Vagina (tissue), 2 donors: ENCODE measurements at regions not wholly inside any gene's neighbourhood (a gene's known extent, or its start where the extent isn't known, plus 50 kb on each side); places are given as distances from the start of the nearest gene placed in this dataset.
"Not testable (repeated sequence)": the region's sequence is repeated elsewhere in the genome, so short reads cannot be mapped to it uniquely, and the experiment has no call there.

Experiments used
- CTCF ChIP-seq, 3 experiments: fragments of 450-650 bp in 2 of 3; fragments of 200-600 bp in 1 of 3; sonication (generic) in 1 of 3; IDR thresholded peaks; one replicate each; pipeline ENCODE4 v1.5.1; 2017 to 2019; ENCODE audit warnings: antibody characterized with exemption in 3 of 3, mild to moderate bottlenecking in 2 of 3, moderate library complexity in 2 of 3
- POLR2A ChIP-seq, 2 donors: fragments of 450-650 bp; IDR thresholded peaks; one replicate each; pipeline ENCODE4 v1.6.1; 2017; ENCODE audit warnings: antibody characterized with exemption in 2 of 2, mild to moderate bottlenecking in 2 of 2, moderate library complexity in 2 of 2
- POLR2AphosphoS5 ChIP-seq, 2 donors: sonication (generic); formaldehyde crosslinking; IDR thresholded peaks; one replicate each; pipeline ENCODE4 v1.9.0; 2017; ENCODE audit warnings: antibody characterized with exemption in 2 of 2, mild to moderate bottlenecking in 2 of 2, low read depth in 1 of 2; ENCODE audit not compliant: insufficient read depth in 1 of 2

- not testable (repeated sequence) for TF ChIP-seq POLR2A (IDR thresholded peaks at IDR 0.05); CTCF (IDR thresholded peaks at IDR 0.05); POLR2AphosphoS5 (IDR thresholded peaks at IDR 0.05; ENCODE audit: insufficient read depth in 1 of 2, low read depth in 1 of 2)
Observed at GRCh38 chr5:101205065-101205464, 302.0 kb upstream of the ST8SIA4 start.
